Mesendoderm (in vitro differentiated cells): ENCODE measurements at regions not wholly inside any gene's neighbourhood (a gene's known extent, or its start where the extent isn't known, plus 50 kb on each side); places are given as distances from the start of the nearest gene placed in this dataset.
"Not testable (repeated sequence)": the region's sequence is repeated elsewhere in the genome, so short reads cannot be mapped to it uniquely, and the experiment has no call there.

Source experiments
- DNase-seq: peaks from one replicate; pipeline ENCODE4 v3.0.0; 2013
- H2AK5ac ChIP-seq: 2 replicates; pipeline ENCODE4 v1.6.1; 2013; ENCODE audit warnings: low read length, inconsistent platforms
- H2BK120ac ChIP-seq: 2 replicates; pipeline ENCODE4 v1.6.1; 2013; ENCODE audit warnings: low read depth, mild to moderate bottlenecking, low read length, moderate library complexity, mixed read lengths
- H2BK15ac ChIP-seq: replicated peaks from 2 replicates; pipeline ENCODE4 v1.6.1; 2013; ENCODE audit warnings: low read depth, mild to moderate bottlenecking, moderate library complexity
- H2BK5ac ChIP-seq: 2 replicates; pipeline ENCODE4 v1.6.1; 2013; ENCODE audit warnings: low read length, inconsistent platforms
- H3K18ac ChIP-seq: 2 replicates; pipeline ENCODE4 v1.6.1; 2013; ENCODE audit warnings: mild to moderate bottlenecking, low read length, mixed read lengths
- H3K23ac ChIP-seq: one replicate; pipeline ENCODE4 v1.6.1; 2013; ENCODE audit warnings: low read length
- H3K27ac ChIP-seq: 2 replicates; pipeline ENCODE4 v1.5.1; 2013; ENCODE audit warnings: low read depth, mild to moderate bottlenecking, inconsistent platforms, low read length, moderate library complexity
- H3K27me3 ChIP-seq: 2 replicates; pipeline ENCODE4 v1.6.1; 2013; ENCODE audit warnings: low read length, control low read depth, mild to moderate bottlenecking, inconsistent platforms; ENCODE audit not compliant: insufficient read depth, poor library complexity
- H3K36me3 ChIP-seq: 2 replicates; pipeline ENCODE4 v1.6.1; 2013; ENCODE audit warnings: low read length, inconsistent platforms; ENCODE audit not compliant: control insufficient read depth, insufficient read depth
- H3K4ac ChIP-seq: one replicate; pipeline ENCODE4 v1.6.1; 2013; ENCODE audit warnings: low read depth, mild to moderate bottlenecking, low read length, moderate library complexity
- H3K4me1 ChIP-seq: 2 replicates; pipeline ENCODE4 v1.6.1; 2013; ENCODE audit warnings: low read depth, low read length, inconsistent platforms; ENCODE audit not compliant: control insufficient read depth
- H3K4me2 ChIP-seq: 2 replicates; pipeline ENCODE4 v1.6.1; 2013; ENCODE audit warnings: low read length
- H3K4me3 ChIP-seq: 2 replicates; pipeline ENCODE4 v1.5.1; 2013; ENCODE audit warnings: mild to moderate bottlenecking, low read length
- H3K56ac ChIP-seq: one replicate; pipeline ENCODE4 v1.6.1; 2013; ENCODE audit warnings: low read length
- H3K79me1 ChIP-seq: 2 replicates; pipeline ENCODE4 v1.6.1; 2013; ENCODE audit warnings: low read length, inconsistent platforms
- H3K79me2 ChIP-seq: 2 replicates; pipeline ENCODE4 v1.6.1; 2013; ENCODE audit warnings: mild to moderate bottlenecking, low read length; ENCODE audit not compliant: control insufficient read depth, insufficient read depth
- H3K9ac ChIP-seq: 2 replicates; pipeline ENCODE4 v1.6.1; 2013; ENCODE audit warnings: low read length, inconsistent platforms
- H4K5ac ChIP-seq: one replicate; pipeline ENCODE4 v1.6.1; 2013; ENCODE audit warnings: low read length
- H4K8ac ChIP-seq: one replicate; pipeline ENCODE4 v1.6.1; 2013; ENCODE audit warnings: low read depth, mild to moderate bottlenecking, control low read depth, low read length, moderate library complexity
- WGBS: extraction: QIAGEN DNeasy Blood & Tissue Kit; methylation state at CpG from one replicate; pipeline ENCODE4 v1.1.7; 2013; ENCODE audit warnings: low lambda C conversion rate, missing lambda C conversion rate; ENCODE audit not compliant: insufficient coverage; ENCODE audit errors: extremely low coverage; 5-methylcytosine and 5-hydroxymethylcytosine counted together

- H2AK5ac ChIP-seq, H3K79me2 ChIP-seq, H3K4me1 ChIP-seq, H2BK5ac ChIP-seq, H2BK120ac ChIP-seq, H3K4ac ChIP-seq, H3K27me3 ChIP-seq, H3K36me3 ChIP-seq, H3K18ac ChIP-seq, H3K4me2 ChIP-seq, H3K9ac ChIP-seq, H3K4me3 ChIP-seq, H3K27ac ChIP-seq, H3K23ac ChIP-seq, H3K79me1 ChIP-seq, H3K56ac ChIP-seq, H4K5ac ChIP-seq, H4K8ac ChIP-seq, H2BK15ac ChIP-seq: not testable (repeated sequence)
- no CpG with 5 or more reads among the region's 2 CpGs for WGBS
- DNase-seq, result peak; percentile 6
Measured at GRCh38 chr2:95666636-95667035, 74.8 kb downstream of the TRIM43 start.

- H3K4me3 ChIP-seq, result no peak overlapping the region
- DNase-seq, result no peak
- no peak overlapping the region for H3K4me2 ChIP-seq
- no peak overlapping the region for H2BK120ac ChIP-seq
- no peaks in the 10 kb centered on the region for H3K36me3 ChIP-seq
- no peak overlapping the region for H2BK5ac ChIP-seq
- H3K79me2 ChIP-seq, result no peaks in the 10 kb centered on the region
- H3K4me1 ChIP-seq, result no peaks in the 10 kb centered on the region
- H2AK5ac ChIP-seq, result no peak overlapping the region
- H3K9ac ChIP-seq, result no peak overlapping the region
- H3K23ac ChIP-seq, result no peak overlapping the region
- H4K8ac ChIP-seq, result no peak overlapping the region
- no peak overlapping the region for H2BK15ac ChIP-seq
- no peak overlapping the region for H3K4ac ChIP-seq
- H3K79me1 ChIP-seq, result no peaks in the 10 kb centered on the region
- no peak overlapping the region for H3K27ac ChIP-seq
- H3K56ac ChIP-seq, result no peak overlapping the region
- H3K18ac ChIP-seq, result no peak overlapping the region
- no peaks in the 10 kb centered on the region for H3K27me3 ChIP-seq
- no peak overlapping the region for H4K5ac ChIP-seq
Measured at GRCh38 chr2:95667480-95667879, 75.7 kb downstream of the TRIM43 start.

- not testable (repeated sequence) for H2BK120ac ChIP-seq, H3K9ac ChIP-seq, H2AK5ac ChIP-seq, H2BK5ac ChIP-seq, H3K56ac ChIP-seq, H3K27ac ChIP-seq, H3K23ac ChIP-seq, H3K79me2 ChIP-seq, H3K27me3 ChIP-seq, H3K4me2 ChIP-seq, H3K36me3 ChIP-seq, H4K5ac ChIP-seq, H3K79me1 ChIP-seq, H3K4me3 ChIP-seq, H3K4me1 ChIP-seq, H3K4ac ChIP-seq, DNase-seq, H3K18ac ChIP-seq, H2BK15ac ChIP-seq, H4K8ac ChIP-seq
- WGBS, result no CpG with 5 or more reads among the region's 5 CpGs
Measured at GRCh38 chr2:95668934-95669333, 77.1 kb downstream of the TRIM43 start.

- Histone ChIP-seq H3K79me2 (no peaks in the 10 kb centered on the region), H3K4me3 (no peak overlapping the region), H3K27me3 (no peaks in the 10 kb centered on the region), H3K27ac (no peak overlapping the region), H4K5ac (no peak overlapping the region), H3K79me1 (no peaks in the 10 kb centered on the region), H3K4ac (no peak overlapping the region), H3K9ac (no peak overlapping the region), H3K36me3 (no peaks in the 10 kb centered on the region), H3K23ac (no peak overlapping the region), H3K4me1 (no peaks in the 10 kb centered on the region), H3K56ac (no peak overlapping the region), H2BK5ac (no peak overlapping the region), H4K8ac (no peak overlapping the region), H3K4me2 (no peak overlapping the region), H3K18ac (no peak overlapping the region), H2AK5ac (no peak overlapping the region), H2BK15ac (no peak overlapping the region), H2BK120ac (no peak overlapping the region)
- DNase-seq, result no peak
- WGBS, result no CpG with 5 or more reads among the region's 4 CpGs
Measured at GRCh38 chr2:95669441-95669991, 77.7 kb downstream of the TRIM43 start.

GRCh38 chr2:95670167-95670566 lies 78.4 kb downstream of the TRIM43 start:
- Histone ChIP-seq H2AK5ac (no peak overlapping the region), H2BK120ac (no peak overlapping the region), H3K79me2 (no peaks in the 10 kb centered on the region), H3K23ac (no peak overlapping the region), H3K4ac (no peak overlapping the region), H3K18ac (no peak overlapping the region), H3K56ac (no peak overlapping the region), H3K4me1 (no peaks in the 10 kb centered on the region), H3K4me2 (no peak overlapping the region), H3K36me3 (no peaks in the 10 kb centered on the region), H3K27ac (no peak overlapping the region), H4K8ac (no peak overlapping the region), H3K4me3 (no peak overlapping the region), H2BK15ac (no peak overlapping the region), H4K5ac (no peak overlapping the region), H2BK5ac (no peak overlapping the region), H3K27me3 (no peaks in the 10 kb centered on the region), H3K79me1 (no peaks in the 10 kb centered on the region), H3K9ac (no peak overlapping the region)
- WGBS, result no CpG with 5 or more reads among the region's 2 CpGs
- DNase-seq, result no peak

GRCh38 chr2:95670686-95671085 lies 78.9 kb downstream of the TRIM43 start:
- Histone ChIP-seq H3K23ac (no peak overlapping the region), H3K4me3 (no peak overlapping the region), H3K36me3 (no peaks in the 10 kb centered on the region), H3K27ac (no peak overlapping the region), H3K9ac (no peak overlapping the region), H4K5ac (no peak overlapping the region), H3K79me1 (no peaks in the 10 kb centered on the region), H2BK5ac (no peak overlapping the region), H3K56ac (no peak overlapping the region), H2BK15ac (no peak overlapping the region), H3K4me1 (no peaks in the 10 kb centered on the region), H3K79me2 (no peaks in the 10 kb centered on the region), H3K18ac (no peak overlapping the region), H4K8ac (no peak overlapping the region), H2BK120ac (no peak overlapping the region), H3K4me2 (no peak overlapping the region), H2AK5ac (no peak overlapping the region), H3K27me3 (no peaks in the 10 kb centered on the region), H3K4ac (no peak overlapping the region)
- no peak for DNase-seq
- no CpG with 5 or more reads among the region's 2 CpGs for WGBS
